ENCODE measurements at regions not wholly inside any gene's neighbourhood (a gene's known extent, or its start where the extent isn't known, plus 50 kb on each side); places are given as distances from the start of the nearest gene placed in this dataset.

GRCh38 chr5:171710451-171711024, 75.1 kb upstream of the SMIM23 start:
- Mint-ChIP-seq H3K36me3 (ENCODE audit: low read depth) (no peaks in the 10 kb centered on the region), H3K4me3 (no peak overlapping the region), H3K27me3 (ENCODE audit: low read depth, poor library complexity) (peaks cover 13% of the 10 kb centered on the region), H3K27ac (no peak overlapping the region), H3K4me1 (peaks cover 17% of the 10 kb centered on the region), H3K9me3 (no peaks in the 10 kb centered on the region)
- DNase-seq = no peak
- TF ChIP-seq CTCF (IDR thresholded peaks at IDR 0.05) = no peak

- H3K4me3 Mint-ChIP-seq = no peak overlapping the region
- DNase-seq = no peak
- no peaks in the 10 kb centered on the region for H3K36me3 Mint-ChIP-seq (ENCODE audit: low read depth)
- peaks cover 7% of the 10 kb centered on the region for H3K4me1 Mint-ChIP-seq
- peaks cover 13% of the 10 kb centered on the region for H3K27me3 Mint-ChIP-seq (ENCODE audit: low read depth, poor library complexity)
- no peak for TF ChIP-seq CTCF (IDR thresholded peaks at IDR 0.05)
- H3K27ac Mint-ChIP-seq = no peak overlapping the region
- H3K9me3 Mint-ChIP-seq = no peaks in the 10 kb centered on the region
Observed at GRCh38 chr5:171711571-171711970, 74.0 kb upstream of the SMIM23 start.

DNA sequence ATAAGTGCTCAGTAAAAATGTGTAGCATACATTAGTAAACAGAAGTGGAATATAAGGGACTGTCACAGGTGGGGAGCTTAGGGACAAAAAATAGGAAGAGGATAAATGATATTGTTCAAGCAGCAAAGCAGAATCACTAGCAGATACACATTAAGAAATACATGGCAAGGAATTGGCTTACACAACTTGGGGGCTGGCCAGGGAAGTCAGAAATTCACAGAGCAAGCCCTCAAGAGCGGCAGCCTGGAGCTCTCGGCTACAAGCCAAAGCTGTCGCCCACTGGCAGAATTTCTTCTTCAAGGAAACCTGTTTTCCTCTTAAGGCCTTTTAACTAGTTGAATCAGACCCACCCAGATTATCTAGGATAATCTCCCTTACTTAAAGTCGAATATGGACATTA, 73.0 kb upstream of the SMIM23 start:
- DNase-seq = no peak
- peaks cover 13% of the 10 kb centered on the region for H3K27me3 Mint-ChIP-seq (ENCODE audit: low read depth, poor library complexity)
- H3K27ac Mint-ChIP-seq = no peak overlapping the region
- H3K4me3 Mint-ChIP-seq = no peak overlapping the region
- H3K9me3 Mint-ChIP-seq = no peaks in the 10 kb centered on the region
- H3K36me3 Mint-ChIP-seq (ENCODE audit: low read depth) = no peaks in the 10 kb centered on the region
- TF ChIP-seq CTCF (IDR thresholded peaks at IDR 0.05) = no peak
- no peaks in the 10 kb centered on the region for H3K4me1 Mint-ChIP-seq

GRCh38 chr5:171713152-171713551, 72.5 kb upstream of the SMIM23 start:
- peaks cover 1% of the 10 kb centered on the region for H3K9me3 Mint-ChIP-seq
- H3K27ac Mint-ChIP-seq = no peak overlapping the region
- H3K4me3 Mint-ChIP-seq = no peak overlapping the region
- DNase-seq = no peak
- no peaks in the 10 kb centered on the region for H3K4me1 Mint-ChIP-seq
- H3K27me3 Mint-ChIP-seq (ENCODE audit: low read depth, poor library complexity) = peaks cover 13% of the 10 kb centered on the region
- TF ChIP-seq CTCF (IDR thresholded peaks at IDR 0.05) = no peak
- H3K36me3 Mint-ChIP-seq (ENCODE audit: low read depth) = no peaks in the 10 kb centered on the region

- TF ChIP-seq CTCF (IDR thresholded peaks at IDR 0.05) = no peak
- Mint-ChIP-seq H3K9me3 (peaks cover 8% of the 10 kb centered on the region), H3K4me3 (no peak overlapping the region), H3K27me3 (ENCODE audit: low read depth, poor library complexity) (peaks cover 15% of the 10 kb centered on the region), H3K36me3 (ENCODE audit: low read depth) (no peaks in the 10 kb centered on the region), H3K4me1 (no peaks in the 10 kb centered on the region), H3K27ac (no peak overlapping the region)
- DNase-seq = no peak
Observed at GRCh38 chr5:171714261-171714660, 71.4 kb upstream of the SMIM23 start.

DNA sequence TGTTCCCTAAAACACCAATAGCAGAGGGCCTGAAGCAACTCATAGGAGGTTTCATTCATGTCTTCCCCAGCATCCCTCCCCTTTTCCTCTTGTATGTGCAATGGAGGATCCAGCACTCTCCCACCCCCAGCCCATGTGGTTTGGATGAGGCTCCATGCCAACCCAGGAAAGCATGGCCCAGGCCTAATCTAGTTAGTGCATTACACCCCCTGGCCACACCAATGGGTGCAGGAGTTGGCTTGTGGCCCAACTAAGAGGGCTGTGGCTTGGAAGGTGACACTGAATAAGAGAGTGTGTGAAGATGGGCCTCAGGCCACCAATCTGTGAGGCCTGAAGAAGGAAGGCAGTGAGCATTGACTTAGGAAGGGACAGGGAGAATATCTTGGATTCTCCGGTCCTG, 70.8 kb upstream of the SMIM23 start:
- Mint-ChIP-seq H3K27ac (no peak overlapping the region), H3K36me3 (ENCODE audit: low read depth) (no peaks in the 10 kb centered on the region), H3K9me3 (peaks cover 8% of the 10 kb centered on the region), H3K27me3 (ENCODE audit: low read depth, poor library complexity) (peaks cover 13% of the 10 kb centered on the region), H3K4me1 (no peaks in the 10 kb centered on the region), H3K4me3 (no peak overlapping the region)
- DNase-seq = no peak
- no peak for TF ChIP-seq CTCF (IDR thresholded peaks at IDR 0.05)
